ENCODE measurements at regions not wholly inside any gene's neighbourhood (a gene's known extent, or its start where the extent isn't known, plus 50 kb on each side); places are given as distances from the start of the nearest gene placed in this dataset.

DNA sequence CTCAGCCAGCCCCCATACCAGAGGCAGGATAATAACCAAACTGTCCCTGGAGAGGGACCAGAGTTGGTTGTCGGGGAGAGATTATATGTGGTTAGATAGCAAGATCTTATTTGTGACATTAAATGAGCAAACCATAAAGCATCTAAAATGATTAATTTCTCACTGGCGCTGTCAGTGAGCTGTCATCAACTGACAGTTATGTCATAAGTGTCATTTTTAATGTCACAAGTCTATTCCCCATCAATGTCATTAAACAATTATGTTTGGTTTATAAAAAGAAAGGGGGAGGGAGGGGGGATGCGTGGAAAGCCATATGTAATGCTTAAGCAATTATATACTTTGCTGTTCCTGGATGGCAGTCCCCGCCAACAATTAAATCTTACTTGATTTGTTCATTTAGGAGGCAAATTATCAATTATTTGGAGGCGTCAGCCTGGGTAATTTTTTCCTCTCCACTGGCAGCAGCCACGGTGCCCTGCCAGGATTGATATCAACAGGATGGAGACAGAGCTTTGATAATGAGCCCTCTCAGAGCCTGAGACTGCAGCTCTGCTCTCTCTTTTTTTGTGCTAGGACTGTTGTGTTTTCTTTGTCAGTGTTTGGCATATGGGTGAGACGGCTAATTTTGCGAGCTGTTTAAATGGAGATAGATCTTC, 333.6 kb upstream of the CAMK1G start:
- DNase-seq, result no peak

DNA sequence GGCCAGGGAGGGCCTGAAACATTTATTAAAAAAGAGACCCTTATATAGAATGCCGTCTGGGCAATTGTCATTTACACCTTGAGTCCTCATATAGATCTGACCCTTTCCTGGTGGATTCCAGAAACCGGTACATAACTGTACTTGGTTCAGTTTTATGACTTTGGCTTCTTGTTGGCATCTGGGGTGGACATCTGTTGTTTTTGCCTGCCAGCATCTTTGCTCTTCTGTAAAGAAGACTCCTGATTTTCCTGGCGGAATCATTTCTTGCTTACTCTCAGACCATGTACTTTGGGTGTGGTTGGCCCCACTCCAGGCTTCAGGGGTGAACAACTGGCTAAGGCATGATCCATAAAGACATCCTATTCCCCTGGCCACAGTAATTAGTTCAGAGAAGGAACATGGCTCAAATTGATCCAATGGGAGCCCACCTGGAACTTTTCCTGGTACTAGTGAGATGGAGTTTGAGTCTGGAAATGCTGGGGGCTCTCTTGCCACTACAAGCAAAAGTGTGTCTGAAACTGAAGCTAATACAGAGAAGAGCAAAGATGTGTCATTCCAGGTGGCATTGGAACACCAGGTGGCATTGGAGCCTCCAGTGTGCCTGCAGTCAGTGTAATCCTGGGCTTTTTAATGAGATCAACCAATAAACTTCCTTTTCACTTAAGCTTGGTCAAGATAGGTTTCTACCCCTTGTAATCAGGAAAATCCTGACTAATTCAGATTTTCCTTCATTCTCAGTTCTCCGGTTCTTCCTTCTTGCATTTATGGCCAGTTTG, 332.5 kb upstream of the CAMK1G start:
- DNase-seq, result no peak

DNA sequence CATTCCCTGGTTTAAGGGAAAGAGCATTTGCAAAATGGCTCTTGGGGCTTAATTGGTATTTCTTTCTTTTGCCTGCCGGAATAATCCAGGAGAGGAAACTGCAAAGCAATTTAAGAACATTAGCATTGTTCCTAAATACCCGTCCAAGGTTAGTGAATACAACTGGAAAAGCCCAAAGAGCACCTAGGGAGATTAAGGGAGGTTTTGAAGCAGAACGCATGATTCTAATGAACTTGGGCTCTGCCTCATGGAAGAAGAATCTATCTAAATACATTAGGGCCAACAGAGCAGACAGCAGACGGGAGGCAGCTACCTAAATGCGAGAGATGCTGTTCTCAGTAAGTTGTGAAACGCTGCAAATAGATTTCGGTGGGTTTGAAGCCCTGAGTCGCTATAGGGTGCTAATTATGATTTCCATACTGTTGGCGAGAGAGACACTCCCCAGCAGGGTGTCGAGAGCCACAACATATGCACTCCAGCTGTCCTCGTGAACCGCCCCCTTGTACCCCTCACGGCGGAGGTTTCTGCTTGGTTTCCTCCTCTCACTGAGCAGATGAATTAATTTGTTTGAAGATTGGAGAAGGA, 326.7 kb upstream of the CAMK1G start:
- DNase-seq, result no peak

DNA sequence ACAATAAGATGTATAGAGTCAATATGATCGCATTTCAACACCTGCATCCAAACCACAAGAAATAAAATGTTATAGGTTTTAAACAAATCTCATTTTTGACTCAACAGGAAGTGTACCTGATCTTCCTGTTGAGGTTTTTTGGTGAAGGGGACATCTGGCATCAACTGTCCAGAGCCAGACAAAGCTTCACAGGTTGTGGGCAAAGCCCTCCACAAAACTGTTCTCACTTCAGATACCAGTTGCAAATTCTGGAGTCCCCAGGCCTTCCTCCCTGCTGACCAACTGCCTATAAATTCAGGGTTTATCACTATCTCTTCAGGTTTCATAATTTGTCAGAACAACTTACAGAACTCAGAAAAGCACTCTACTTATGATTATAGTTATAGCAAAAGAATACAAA, 326.1 kb upstream of the CAMK1G start:
- no peak for DNase-seq

DNA sequence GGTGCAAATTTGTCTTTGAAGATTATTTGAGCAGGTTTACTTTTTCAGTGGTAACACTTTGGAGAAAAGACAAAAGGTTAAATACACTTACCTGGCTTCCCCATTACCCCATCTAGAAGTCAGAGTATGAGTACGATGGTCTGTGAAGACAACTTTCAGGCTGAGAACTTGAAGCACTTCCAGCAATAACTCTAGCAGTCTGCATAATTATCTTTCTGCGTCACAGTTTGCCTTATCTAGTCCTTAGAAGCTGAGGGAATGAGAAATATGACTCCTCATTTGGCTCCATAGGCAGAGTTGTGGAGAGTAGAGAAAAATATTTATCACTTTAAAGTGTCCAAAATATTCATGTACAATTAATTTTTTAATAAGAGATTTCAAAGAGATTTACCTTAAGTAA, 323.4 kb upstream of the CAMK1G start:
- DNase-seq, result no peak

DNA sequence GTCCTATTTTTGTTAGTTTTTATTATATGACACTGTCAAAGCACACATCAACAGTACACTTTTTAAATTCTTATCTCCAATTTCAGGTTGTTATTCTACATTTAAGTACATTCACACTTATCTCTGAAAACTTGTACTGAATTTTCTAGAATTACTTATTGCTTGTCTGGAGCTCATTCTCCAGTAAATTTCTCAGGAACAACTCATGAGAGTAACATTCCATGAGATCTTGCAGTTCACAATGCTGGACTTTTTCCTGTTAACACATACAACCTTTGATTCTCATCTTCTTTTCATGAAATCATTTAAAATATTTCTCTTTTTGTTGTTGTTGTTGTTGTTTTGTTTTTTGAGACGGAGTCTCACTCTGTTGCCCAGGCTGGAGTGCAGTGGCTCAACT, 320.9 kb upstream of the CAMK1G start:
- DNase-seq, result no peak

DNA sequence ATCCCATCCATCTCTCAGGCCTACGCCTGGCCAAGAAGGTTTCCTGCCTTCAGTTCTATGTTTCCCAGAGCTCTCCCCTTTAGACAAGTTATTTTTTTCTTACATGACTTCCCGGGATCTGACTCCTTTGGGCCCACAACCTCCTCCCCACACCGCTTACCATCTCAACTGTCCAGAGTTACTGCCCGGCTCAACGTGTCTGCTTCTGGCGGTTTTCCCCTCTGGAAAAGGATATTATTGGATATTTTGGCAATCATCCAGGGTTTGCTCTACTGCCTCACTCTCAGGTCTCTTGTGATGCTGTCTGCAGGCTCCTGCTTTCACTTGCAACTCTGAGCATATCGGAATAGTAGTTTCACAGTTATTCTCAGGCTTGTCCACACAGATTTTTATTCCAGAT, 318.2 kb upstream of the CAMK1G start:
- DNase-seq, result no peak

DNA sequence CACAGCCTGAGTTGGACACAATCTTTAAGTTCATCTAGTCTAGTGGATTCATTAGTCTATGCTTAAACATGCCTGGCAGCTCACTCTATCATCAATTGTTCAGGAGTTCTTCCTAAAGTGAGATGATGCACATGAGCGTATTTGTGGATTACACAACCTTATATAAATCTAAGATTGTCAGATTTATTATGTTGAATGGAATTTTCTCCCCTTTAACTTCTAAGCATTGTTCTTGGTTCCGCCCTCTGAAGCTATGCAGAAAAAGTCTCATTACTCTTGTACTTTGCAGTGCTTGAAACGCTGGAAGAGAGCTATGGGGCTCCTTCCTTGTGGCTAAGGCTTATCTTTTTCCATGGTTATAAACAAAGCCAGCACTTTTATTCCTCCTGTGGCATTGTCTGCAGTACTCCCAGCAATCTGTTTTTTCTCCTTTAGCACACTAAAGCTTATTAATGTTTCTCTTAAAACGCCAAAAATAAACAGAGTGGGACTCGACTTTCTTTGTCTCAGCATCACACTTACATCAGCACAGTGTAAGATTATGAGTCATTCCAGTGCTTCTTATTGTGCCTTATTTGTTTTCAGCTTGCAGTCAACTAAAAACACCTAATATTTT, 316.8 kb upstream of the CAMK1G start:
- no peak for DNase-seq

DNA sequence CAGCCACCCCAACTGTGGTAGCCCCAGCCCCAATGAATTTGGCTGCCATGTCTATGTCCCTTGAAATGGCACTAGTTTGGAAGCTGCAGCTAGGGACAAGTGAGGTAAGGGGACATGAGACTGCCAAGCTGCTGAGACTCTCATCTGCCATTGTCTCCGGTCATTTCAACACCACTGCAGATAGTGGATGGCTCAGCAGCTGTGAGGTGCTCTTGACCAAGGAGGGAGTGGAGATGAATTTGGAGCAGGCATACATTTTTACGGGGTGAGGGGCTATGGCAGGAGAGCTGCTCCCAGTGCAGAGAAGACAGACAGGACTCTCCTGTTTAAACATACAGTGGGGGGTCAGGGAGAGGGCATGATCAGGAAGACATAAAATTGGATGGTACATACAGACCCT, 315.5 kb upstream of the CAMK1G start:
- no peak for DNase-seq

DNA sequence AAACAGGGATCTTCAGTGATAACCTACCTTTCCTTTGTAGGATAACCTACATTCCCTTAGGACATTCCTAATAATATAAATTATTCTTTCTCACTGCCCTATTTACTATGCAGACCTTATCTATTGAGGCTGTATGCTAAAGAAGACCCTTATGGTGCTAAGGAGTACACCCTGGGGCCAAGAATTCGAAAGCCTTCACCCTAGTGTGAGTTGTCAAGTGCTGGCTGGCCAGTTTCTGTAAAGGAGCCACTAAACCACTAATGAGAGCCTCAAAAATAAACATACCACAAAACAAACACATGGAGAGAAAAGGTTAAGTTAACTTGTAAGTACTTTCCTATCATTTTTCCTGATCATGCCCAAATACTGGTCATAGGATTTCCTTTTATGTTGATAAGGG, 315.0 kb upstream of the CAMK1G start:
- DNase-seq, result no peak

DNA sequence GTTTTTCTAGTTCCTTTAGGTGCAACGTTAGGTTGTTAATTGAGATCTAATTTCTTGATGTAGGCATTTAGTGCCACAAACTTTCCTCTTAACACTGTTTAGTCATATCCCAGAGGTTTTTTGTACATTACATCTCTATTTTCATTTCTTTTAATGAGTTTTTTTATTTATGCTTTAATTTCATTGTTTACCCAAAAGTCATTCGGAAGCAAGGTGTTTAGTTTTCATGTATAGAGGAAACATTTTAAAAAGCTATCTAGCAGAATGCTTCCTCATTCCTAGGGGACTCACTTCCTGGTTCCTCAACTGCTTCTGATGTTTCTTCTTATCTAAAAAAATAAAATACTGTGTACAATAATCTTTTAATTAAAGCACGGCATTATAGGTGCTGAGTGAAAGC, 307.2 kb upstream of the CAMK1G start:
- DNase-seq, result no peak

DNA sequence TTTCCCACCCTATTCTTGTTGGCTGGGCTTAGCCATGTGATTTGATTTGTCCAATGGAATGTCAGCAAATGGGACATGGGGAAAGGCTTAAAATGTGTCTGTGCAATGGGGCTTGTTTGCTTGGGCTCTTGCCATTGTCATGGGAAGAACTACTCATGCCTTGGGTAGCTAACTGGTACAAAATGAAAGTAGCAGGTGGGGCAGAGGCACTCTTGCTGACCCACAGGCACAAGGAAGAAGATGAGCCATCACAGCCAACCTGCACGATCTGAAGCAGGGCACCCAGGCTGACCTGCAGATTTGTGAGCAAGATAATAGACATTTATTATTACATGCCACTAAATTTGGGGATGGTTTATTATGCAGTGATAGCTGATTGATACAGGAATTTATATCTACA, 305.9 kb upstream of the CAMK1G start:
- DNase-seq, result no peak

DNA sequence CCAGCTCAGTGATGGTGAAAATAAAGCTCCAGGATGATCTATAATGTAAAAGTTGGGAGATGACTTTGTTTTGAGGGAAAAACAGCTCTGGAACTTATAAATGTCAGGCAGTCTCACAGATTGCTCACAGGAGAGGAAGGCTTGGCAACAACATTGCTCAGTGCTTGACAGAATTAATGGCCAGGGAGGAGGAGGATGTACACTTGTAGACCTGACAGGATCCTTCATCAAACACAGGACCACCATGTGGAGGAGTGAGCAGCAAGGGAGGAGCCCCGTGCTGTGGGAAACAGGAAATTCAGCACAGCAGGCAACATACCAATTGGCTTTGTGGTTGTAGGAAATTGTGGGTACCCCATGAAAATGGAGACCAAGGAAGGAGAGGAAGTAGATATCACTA, 291.8 kb upstream of the CAMK1G start:
- no peak for DNase-seq

DNA sequence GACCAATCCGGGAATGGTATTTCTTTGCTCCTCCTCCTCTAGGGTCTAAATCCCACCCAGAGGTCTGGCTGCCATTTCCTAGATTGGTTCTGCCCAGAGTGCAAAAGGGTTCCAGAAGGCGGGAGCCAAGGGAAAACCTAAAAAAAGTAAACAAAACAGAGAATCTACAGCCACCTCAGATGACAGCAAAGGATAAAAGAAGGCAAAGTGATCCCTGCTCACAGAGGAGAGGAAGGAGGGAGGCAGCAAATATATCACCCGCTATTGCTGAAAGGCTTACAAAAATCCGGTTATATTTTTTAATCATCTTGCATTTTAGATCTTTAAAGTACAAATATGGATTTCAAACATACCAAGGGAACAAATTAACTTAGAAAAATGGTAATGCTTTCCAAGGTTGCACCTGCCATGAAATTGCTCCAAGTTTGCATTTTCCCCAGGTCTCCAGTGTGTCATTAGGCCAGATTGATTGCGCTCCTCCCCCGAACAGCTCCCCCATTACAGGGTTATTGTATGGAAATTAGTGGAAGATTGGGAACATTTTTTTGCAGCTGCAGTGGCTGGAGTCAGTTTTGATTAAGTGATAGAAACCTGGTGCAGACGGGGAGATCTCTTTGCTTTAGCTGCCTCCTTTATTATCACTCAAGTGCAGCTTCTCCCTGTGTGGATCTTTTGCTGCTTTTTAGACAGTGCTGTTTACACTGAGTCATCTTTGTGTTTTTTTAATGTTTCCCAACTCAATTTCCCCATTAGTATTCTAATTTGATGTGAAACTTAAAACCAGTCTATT, 280.5 kb upstream of the CAMK1G start:
- no peak for DNase-seq

DNA sequence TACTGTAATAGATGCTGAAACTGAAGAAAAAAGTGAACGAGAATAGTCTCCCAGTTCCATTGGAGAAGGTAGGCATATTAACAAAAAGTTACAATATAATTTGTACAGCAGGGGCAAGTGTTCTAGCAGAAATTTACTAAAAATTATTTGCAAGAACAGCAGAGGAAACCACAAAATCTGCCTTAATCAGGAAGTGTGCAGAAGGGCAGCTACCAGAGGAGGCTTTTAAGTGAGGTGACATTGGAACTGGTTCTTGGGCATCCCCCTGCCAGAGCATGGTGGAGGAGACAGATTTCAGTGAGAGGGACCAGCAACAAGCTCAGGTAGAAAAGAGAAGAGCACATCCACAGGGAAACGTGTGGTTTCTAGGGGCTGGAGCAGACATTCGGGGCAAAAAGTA, 279.3 kb upstream of the CAMK1G start:
- DNase-seq, result no peak

DNA sequence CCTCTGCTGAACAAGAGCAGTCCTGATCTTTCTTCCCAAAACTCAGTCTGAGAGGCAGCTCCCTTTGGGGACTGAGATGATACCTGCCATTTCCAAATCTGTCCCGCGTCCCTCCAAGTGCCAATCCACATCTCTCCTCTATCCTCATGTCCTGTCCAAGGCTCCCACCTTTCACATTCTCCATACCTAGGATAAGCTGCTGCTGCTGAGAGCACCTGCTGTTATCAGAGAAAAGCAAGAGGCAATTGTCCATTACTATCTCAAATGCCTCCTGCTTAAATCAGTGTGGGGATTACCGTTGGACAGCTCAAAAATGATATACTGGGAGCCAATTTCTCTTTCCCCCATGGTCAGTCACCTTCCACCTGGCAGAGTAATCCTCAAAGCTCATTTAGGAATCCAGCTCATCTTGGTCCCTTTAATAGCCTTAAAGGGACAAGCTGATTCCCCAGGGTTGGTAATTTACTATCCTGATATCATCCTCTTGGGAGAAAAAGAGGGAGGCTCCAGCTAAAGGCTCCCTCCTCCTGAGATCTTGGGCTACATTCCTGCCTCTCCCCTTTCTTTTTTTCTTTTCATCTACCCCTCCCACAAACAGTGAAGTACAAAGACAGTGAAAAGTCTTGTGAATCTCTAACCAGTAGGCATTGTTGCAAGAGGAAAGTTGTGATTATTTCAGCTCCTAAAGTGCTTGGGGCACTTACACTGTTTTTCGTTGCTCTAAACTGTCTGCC, 278.1 kb upstream of the CAMK1G start:
- no peak for DNase-seq

DNA sequence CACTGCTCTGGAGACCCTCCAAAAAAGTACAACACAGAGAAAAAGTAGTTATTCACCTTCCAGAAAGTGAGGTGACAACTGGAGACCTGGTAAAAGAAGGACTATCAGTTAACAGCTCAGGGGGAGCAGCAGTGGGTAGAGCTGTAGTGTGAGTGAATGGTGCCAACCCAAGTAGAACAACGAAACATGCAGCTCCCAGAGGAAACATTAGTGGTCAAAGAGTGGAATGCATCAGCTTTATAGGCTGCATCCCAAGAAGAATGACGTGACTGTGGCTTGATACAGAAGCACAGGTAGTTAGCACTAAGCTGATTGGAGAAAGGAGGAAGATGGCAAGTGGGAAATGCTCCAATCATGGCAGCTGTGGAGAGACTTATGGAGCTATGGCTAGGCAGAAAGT, 275.7 kb upstream of the CAMK1G start:
- DNase-seq, result no peak

DNA sequence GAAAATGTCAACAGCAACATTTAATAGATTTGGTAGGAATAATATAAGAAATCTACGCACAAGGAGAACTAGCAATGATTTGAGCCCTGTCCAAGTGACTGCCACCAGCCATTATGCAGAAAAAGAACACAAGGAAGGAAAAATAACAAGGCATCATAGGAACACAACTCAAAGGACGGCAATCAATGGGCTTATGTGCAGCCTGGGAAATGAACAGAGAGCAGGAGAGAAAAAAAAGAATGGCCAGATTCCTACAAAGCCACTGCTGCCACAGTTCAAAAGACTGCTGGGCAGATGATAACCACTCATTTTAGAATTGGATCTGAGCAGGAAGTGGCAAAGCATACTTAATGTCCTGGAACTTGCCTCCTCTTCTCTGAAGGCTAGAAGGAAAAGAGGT, 274.3 kb upstream of the CAMK1G start:
- DNase-seq, result no peak

DNA sequence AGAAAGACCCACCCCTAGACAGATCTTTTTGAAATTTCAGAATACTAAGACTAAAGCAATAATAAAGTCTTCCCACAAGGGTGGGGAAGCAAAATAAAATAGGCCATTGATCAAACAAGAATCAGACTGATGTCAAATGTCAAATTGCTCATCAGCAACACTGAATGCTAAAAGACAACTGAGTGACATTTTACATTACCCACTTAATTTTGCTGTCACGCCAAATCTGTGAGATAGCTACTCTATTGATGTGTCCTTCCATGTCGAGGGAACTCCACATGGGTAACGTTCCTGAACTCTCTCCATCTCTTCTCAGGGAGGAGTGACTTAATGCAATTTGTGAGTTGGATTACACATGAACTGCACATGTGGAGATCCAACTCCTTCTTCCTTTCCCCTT, 271.7 kb upstream of the CAMK1G start:
- no peak for DNase-seq

DNA sequence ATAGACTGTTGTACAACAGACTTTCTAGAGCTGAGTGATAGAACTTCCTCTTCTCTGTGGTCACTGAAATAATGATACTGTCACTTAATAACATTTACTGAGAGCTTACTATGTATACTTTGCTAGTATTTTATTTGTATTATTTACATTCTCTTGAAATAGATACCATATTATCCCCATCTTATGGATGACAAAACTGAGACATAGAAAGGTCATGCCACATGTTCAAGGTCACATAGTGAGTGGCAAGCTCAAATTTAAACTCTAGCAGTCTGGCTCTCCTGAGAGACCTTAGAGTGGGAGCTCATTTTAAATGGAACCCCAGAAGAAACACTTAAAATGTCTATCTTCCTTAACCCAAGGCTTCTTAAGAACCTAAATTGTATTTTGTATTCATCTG, 266.6 kb upstream of the CAMK1G start:
- DNase-seq, result no peak

DNA sequence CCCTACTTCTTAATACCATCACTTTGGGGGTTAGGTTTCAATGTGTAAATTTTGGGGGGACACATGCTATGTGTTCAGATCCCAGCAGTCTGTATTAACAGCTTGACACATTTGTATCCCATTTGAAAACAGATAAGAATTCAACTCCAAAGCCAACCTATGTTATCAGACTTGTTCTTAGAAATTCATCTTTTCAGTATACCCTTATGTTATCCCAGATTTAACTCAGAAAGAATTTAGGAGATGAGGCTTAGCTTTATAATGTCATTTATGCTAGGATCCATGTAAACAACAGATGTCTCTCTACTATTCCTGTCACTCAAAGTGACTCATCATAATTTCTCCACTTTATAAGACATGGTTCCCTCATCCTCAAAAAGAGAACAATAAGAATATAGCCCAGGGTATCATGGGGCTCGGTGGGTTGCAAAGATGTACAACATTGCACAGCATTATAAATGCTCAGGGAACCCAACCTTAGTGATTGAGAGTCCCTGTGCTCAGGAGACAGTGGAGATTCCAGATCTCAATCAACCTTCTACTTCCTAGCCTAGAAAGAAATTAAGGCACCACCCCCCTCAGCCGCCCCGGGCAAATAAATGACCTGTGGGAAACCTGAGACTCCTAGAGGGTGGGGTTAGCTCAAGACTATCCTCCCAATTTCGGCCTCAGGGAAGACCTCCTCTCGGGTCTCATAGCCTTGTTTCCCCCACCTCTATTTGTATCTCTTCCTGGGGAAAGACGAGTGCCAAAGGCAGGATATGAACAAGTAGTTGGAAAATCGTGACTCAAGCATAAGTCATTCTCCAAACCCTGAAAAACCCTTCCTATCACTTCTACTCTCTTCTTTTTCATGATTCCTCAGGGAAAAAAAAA, 265.1 kb upstream of the CAMK1G start:
- DNase-seq, result no peak

DNA sequence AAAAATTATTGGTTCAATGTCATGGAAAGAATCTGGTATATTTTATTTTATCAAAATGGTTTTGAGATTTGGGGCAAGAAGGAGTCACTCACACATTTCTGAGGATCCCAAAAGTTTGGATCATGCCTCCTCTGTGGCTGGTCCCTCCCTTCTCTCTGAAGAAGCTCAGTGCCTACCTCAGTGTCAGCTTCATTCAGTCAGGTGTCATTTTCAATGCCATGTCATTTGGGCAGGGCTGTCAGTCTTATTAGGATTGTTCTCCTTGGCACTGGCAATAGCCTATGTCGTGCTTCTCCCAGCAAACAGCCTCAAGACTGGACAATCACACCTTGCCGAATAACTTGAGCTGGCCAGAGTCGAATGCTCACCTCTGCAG, 264.5 kb upstream of the CAMK1G start:
- DNase-seq, result no peak
